ENCODE measurements at regions not wholly inside any gene's neighbourhood (a gene's known extent, or its start where the extent isn't known, plus 50 kb on each side); places are given as distances from the start of the nearest gene placed in this dataset.

GRCh38 chr10:44589944-44590449 lies 205.1 kb upstream of the CXCL12 start:
- H3K36me3 ChIP-seq: no peaks in the 10 kb centered on the region
- peak; percentile 19 for DNase-seq (ENCODE audit: low spot score)
- 50% methylated on average over 5 of the region's 5 CpGs for WGBS
- H3K27ac ChIP-seq: no peak overlapping the region
- no peak overlapping the region for H3K4me3 ChIP-seq
- H3K9me3 ChIP-seq: no peaks in the 10 kb centered on the region
- H3K27me3 ChIP-seq (replicated peaks; ENCODE audit: insufficient read depth): no peaks in the 10 kb centered on the region
- intact Hi-C loops (cut with DNase I): no loop called here
- peaks cover 5% of the 10 kb centered on the region for H3K4me1 ChIP-seq (replicated peaks)
- peak; percentile 4 for TF ChIP-seq POLR2AphosphoS5 (IDR thresholded peaks at IDR 0.05)
- TF ChIP-seq POLR2A (IDR thresholded peaks at IDR 0.05): no peak
- no peak for TF ChIP-seq CTCF (IDR thresholded peaks at IDR 0.05)

GRCh38 chr10:44591911-44592310 lies 207.0 kb upstream of the CXCL12 start:
- no peaks in the 10 kb centered on the region for H3K27me3 ChIP-seq (replicated peaks; ENCODE audit: insufficient read depth)
- H3K4me3 ChIP-seq: no peak overlapping the region
- intact Hi-C loops (cut with DNase I): no loop called here
- H3K27ac ChIP-seq: no peak overlapping the region
- H3K9me3 ChIP-seq: no peaks in the 10 kb centered on the region
- DNase-seq (ENCODE audit: low spot score): no peak
- 91% methylated on average over 1 of the region's 1 CpG for WGBS
- peaks cover 5% of the 10 kb centered on the region for H3K4me1 ChIP-seq (replicated peaks)
- H3K36me3 ChIP-seq: no peaks in the 10 kb centered on the region
- TF ChIP-seq POLR2A (IDR thresholded peaks at IDR 0.05): no peak

GRCh38 chr10:44593952-44594351 lies 209.1 kb upstream of the CXCL12 start:
- Histone ChIP-seq H3K4me3 (no peak overlapping the region), H3K27me3 (replicated peaks; ENCODE audit: insufficient read depth) (no peaks in the 10 kb centered on the region), H3K9me3 (no peaks in the 10 kb centered on the region), H3K36me3 (no peaks in the 10 kb centered on the region), H3K27ac (no peak overlapping the region), H3K4me1 (replicated peaks) (peaks cover 5% of the 10 kb centered on the region)
- DNase-seq (ENCODE audit: low spot score): no peak
- intact Hi-C loops (cut with DNase I): no loop called here
- TF ChIP-seq POLR2AphosphoS5 (IDR thresholded peaks at IDR 0.05) (no peak), POLR2A (IDR thresholded peaks at IDR 0.05) (no peak), CTCF (IDR thresholded peaks at IDR 0.05) (no peak)
- WGBS: 70% methylated on average over 7 of the region's 7 CpGs

GRCh38 chr10:44607116-44607515 lies 222.2 kb upstream of the CXCL12 start:
- WGBS: 87% methylated on average over 1 of the region's 1 CpG
- no peak overlapping the region for H3K4me3 ChIP-seq
- H3K9me3 ChIP-seq: no peaks in the 10 kb centered on the region
- intact Hi-C loops (cut with DNase I): no loop called here
- no peak for DNase-seq (ENCODE audit: low spot score)
- no peaks in the 10 kb centered on the region for H3K4me1 ChIP-seq (replicated peaks)
- no peaks in the 10 kb centered on the region for H3K27me3 ChIP-seq (replicated peaks; ENCODE audit: insufficient read depth)
- no peak overlapping the region for H3K27ac ChIP-seq
- TF ChIP-seq POLR2A (IDR thresholded peaks at IDR 0.05): no peak
- no peak for TF ChIP-seq POLR2AphosphoS5 (IDR thresholded peaks at IDR 0.05)
- TF ChIP-seq CTCF (IDR thresholded peaks at IDR 0.05): no peak
- no peaks in the 10 kb centered on the region for H3K36me3 ChIP-seq

- Histone ChIP-seq H3K4me1 (replicated peaks) (no peaks in the 10 kb centered on the region), H3K27ac (no peak overlapping the region), H3K27me3 (replicated peaks; ENCODE audit: insufficient read depth) (no peaks in the 10 kb centered on the region), H3K36me3 (no peaks in the 10 kb centered on the region), H3K4me3 (no peak overlapping the region), H3K9me3 (no peaks in the 10 kb centered on the region)
- TF ChIP-seq POLR2A (IDR thresholded peaks at IDR 0.05) (no peak), POLR2AphosphoS5 (IDR thresholded peaks at IDR 0.05) (peak; percentile 16)
- no peak for DNase-seq (ENCODE audit: low spot score)
- intact Hi-C loops (cut with DNase I): no loop called here
- WGBS: 22% methylated on average over 3 of the region's 3 CpGs
Measured at GRCh38 chr10:44618910-44619309, 234.0 kb upstream of the CXCL12 start.

GRCh38 chr10:44619521-44619920 lies 234.6 kb upstream of the CXCL12 start:
- TF ChIP-seq POLR2AphosphoS5 (IDR thresholded peaks at IDR 0.05) (no peak), POLR2A (IDR thresholded peaks at IDR 0.05) (no peak), CTCF (IDR thresholded peaks at IDR 0.05) (no peak)
- H3K9me3 ChIP-seq: no peaks in the 10 kb centered on the region
- DNase-seq (ENCODE audit: low spot score): no peak
- H3K27ac ChIP-seq: no peak overlapping the region
- H3K4me3 ChIP-seq: no peak overlapping the region
- intact Hi-C loops (cut with DNase I): no loop called here
- H3K4me1 ChIP-seq (replicated peaks): no peaks in the 10 kb centered on the region
- H3K36me3 ChIP-seq: no peaks in the 10 kb centered on the region
- no peaks in the 10 kb centered on the region for H3K27me3 ChIP-seq (replicated peaks; ENCODE audit: insufficient read depth)
- WGBS: 0% methylated on average over 1 of the region's 1 CpG

Measured in prostate gland (tissue), 2 donors.